ENCODE measurements at regions not wholly inside any gene's neighbourhood (a gene's known extent, or its start where the extent isn't known, plus 50 kb on each side); places are given as distances from the start of the nearest gene placed in this dataset.

DNA sequence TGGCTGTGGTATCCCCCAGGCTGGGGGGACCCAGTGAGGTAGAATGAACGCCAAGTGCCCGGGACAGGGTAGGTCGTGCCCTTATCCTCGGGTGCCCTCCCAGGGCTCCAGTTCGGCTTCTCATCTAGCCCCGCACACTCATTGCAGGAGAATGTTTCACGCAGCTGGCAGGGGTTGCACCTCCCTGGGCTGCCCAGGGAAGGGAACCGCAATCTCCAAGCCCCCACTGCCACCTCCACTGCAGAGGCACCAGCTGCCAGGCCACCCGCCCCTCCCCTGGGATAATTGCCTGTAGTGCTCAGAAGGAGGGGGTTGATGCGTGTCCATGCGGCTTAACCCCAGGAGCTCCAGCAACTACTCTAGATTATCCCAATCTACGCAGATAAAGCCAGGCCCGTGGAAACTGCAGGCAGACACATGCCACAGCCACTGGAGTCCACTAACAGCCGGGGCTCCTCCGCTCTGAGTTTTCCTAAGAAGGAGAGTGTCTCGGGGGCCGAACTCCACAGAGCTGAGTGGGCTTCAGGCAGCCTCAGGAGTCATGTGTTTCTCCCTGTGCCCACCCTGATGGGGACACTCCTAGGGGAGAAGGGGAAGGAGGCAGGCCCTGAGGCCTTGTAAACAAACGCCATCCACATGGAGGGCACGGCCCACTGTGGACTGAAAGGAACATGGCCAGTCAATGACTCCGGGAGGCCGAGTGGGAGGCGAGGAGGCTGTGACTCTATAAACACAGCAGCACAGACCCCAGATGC lies 137.2 kb upstream of the IQSEC1 start:
- DNase-seq: no peak

DNA sequence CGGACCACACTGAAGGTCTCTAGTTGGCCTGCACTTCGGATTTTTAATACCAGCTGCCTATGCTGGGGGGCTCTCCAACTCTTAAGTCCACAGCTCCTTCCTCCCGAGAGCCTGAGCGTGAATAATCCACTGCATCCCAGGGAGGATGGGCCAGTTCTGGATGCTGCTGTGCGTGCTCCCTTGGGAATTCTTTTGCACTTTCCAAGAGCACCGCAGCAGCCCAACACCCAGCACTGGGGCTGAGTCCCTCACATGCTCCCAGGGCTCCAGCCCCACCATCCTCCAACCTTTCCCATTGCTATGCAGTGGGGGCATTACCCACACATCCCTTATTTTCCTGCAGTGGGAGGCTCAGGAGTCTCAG lies 136.4 kb upstream of the IQSEC1 start:
- DNase-seq: no peak

DNA sequence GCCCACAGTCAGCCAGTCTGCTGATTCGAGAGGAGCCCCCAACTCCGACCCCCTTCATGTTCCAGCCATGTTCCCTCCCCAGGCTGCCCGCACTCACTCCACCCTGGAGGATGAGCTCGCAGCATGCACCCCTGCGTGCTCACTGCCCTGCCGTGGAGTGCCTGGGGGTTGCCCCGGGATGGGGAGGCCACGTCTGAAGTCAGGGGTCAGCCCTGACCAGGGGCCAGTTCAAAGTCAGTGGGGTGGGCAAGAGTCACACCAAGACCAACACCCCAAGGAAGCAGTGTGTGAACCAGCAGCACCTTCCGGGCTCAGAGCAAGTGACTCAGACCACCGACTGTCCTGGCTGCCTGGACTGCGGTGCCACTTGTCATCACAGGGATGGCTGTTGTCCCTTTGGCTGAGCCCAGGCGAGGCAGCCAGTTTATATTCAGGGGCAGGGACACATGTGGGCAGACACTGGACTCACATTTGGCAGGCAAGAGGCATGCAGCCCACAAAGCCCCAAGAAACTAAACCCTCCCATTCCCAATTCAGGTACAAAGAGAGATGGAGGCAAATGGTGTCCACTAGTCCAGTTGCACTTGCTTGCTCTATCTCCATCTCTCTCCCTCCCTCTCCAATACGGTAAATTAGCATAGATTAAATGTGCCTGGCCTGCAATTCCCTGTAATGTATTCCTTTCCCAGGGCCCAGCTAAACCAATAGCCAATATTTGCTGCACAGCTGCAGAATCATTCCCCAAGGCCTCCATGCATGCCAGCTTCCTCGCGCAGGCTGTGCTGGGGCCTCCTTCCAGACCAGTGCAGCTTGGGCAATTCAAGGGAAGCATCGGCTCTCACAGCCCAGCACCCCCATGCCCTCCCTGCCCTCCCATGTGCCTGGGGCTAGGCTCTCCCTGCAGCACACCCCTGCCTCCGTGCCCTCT lies 135.7 kb upstream of the IQSEC1 start:
- DNase-seq: no peak

DNA sequence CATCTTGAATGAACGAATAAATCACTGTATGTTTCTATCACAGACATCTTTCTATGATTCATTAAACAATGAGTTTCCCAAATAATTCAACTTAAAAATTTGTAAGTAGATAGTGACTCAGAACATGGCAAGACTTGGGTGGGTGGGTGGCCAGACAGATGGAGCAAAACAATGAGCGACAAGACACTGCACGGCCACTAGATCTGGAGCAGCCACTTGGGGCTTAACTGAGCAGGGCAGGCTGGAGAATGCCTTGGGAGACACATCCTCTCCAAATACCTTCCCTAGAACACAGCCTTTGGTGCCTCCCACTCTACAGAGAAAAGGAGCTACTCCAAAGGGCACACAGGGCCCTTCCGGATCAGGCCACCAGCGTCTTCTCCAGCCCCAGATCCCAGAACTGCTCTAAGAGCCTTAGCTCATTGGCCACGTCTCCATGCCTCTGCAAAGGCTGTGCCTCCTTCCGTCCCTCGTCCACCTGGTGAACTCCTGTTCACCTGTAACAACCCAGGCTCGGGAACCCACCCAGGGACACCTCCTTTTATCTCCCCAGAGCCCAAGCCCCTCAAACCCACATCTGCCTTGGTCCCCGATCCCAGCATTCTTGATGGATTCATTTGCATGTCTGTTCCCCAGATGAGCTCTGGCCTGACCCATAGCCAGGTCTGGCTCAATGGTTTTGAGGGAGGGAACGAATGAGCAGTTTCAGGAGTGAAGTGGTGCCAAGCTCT lies 134.9 kb upstream of the IQSEC1 start:
- DNase-seq: no peak

DNA sequence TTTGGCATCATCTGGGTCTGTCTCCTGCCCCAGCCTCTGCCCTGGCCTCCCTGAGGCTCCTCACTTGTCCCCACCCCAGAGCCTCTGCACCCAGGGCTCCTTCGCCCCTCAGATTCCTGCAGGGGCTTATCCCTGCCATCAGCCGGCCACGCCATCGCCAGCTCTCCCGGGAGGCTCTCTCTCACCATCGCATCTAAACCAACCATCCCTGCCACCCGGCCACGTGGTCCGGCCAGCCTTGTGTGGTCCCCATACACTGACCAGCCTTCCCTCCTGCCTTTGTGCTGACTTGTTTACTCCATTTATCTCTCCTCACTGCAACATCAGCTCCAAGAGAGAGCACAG lies 134.3 kb upstream of the IQSEC1 start:
- no peak for DNase-seq

DNA sequence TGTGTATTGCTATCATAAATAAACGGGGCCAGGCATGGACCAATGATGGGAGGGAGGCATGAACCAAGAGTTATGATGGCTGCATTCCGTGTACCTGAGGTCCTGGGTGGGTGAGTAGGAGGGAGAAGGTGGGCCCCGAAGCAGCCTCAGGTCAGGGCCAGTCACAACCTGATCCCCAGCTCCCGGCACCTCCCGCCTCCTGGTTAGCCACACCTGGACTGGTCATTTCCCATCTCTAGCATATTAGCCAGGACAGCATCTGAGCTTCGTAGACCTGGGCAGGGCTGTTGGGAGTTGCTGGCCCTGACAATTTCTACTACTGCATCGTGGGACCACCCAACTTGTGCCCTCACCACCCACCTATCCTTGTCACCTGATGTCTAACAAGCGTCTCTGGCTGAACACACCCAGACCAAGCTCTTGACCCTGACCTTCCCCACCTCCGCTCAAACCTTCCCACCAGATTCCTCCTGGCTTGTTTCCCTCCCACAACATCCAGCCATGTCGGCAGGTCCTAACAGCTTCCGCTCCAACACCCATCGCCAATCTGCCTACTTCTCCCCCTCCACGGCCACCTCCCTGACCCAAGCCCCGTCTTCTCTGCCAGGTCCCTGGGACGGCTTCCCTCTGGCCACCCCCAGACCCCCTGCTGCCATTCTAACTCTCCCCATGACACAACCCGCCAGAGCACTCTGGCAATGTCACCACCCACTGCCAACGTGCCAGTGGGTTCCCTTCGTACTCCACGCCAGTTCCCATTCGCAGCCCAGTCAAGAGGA lies 133.8 kb upstream of the IQSEC1 start:
- DNase-seq: no peak

DNA sequence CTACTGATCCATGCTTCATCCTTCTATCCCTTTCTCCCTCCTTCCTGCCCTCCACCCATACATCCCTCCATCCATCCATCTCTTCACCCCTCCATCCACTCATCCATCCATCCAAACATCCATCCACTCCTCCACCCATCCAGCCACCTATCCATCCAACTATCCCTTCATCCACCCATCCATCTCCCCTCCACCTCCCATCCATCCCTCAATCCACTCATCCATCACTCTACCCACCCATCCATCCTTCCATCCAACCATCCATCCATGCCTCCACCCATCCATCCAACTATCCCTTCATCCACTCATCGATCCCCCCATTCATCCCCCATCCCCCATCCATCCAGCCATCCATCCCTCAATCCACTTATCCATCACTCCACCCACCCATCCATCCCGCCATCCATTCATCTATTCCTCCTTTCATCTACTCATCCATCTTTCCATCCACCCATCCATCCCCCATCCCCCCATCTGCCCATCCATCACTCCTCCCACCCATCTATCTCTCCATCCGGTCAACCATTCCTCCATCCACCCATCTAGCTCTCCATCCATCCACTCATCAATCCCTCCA lies 132.4 kb upstream of the IQSEC1 start:
- no peak for DNase-seq

DNA sequence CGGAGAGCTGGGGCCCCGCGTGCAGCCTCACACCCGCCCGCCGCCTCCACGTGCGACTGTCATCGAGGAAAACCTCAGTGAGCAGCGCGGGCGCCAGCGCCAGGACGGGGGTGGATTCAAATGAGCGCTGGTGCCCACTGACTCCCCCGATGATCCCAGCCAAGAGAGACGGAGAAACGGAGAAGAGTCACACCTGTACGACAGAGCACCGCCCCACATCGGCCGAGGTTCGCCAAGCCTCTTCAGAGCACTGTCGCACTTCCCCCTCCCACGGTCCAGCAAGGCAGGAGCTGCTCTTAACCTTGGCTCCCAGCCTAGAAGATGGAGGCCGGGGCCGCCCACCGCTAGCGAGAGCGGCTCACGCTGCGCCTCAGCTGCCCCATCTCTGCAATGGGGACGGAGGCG lies 130.9 kb upstream of the IQSEC1 start:
- no peak for DNase-seq

DNA sequence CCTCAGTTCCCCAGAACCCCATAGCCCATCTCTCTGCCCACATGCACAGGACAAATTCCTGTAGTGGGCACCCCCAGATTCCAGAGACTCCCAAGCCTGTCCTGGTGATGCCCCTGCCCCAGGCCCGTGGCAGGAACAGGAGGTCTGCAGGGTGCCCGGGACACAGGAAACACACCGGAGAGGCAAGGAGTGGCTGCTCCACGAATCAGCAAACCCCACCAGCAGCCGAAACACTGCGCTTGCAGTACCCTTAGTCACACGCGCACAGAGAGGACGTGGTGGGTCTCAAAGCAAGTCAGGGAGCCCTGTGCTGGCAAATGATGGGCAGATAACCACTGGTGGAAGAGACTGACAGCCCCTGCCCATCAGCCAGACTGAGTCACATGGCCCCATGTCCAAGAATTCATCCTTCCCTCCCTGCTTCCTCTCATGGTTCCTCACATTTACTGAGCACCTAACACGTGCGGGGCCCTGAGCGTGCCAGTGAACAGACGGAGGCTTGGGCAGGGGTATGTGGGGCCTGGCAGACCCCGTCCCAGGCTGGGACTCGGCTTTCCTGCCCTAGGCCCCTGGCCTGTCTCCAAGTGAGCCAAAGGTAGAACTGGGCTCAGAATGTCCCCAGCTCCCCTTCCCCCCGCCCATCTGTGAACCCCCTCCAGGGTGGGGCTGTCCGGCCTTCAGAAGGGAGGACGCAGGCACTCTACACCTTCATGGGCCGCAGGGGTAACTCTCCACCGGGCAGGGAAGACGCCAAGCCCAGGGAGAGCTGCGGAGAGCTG lies 130.4 kb upstream of the IQSEC1 start:
- DNase-seq: no peak

DNA sequence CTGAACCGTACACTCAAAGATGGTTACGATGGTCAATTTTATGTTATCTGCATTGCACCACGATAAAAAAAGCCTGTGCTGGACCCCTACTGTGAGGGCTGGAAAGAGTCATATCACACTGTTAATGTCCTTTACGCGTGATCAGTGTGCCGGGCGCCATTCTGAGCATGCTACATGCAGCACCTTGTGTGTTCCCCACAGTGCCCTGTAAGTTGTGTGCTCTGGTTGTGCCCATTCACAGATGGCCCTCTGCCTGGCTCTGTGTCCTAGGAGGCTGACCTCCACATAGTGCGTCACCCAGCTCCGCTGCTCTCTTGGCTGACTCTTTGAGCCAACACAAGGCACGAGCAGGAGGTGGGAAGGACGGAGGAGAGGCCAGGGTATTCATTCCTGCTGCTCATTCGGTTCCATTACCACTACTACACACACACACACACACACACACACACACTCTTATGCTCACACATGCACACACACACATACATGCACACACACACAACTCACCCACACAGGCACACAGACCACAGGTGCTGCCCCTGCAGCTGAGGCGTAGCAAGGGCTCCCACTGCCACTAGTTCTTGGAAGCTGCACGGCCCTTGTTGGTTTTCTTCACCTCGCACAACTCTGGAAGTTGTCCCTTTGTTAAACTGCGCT lies 129.6 kb upstream of the IQSEC1 start:
- DNase-seq: no peak

DNA sequence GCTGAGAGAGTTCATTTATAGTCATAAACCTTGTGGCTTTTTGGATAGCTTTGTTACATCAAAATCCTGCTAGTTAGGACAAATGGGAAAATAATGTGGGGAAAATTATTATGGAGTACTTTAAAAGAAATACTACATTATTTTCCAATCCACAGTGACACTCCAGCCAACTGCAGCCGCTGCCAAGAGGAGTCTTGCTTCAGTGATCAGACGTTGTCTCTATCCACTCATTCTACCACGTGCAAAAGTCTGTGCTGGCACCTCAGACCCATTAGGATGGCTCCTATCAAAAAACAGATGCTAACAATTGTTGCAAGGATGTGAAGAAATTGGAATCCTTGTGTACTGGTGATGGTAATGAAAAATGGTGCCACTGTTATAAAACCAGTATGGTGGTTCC lies 128.6 kb upstream of the IQSEC1 start:
- no peak for DNase-seq

DNA sequence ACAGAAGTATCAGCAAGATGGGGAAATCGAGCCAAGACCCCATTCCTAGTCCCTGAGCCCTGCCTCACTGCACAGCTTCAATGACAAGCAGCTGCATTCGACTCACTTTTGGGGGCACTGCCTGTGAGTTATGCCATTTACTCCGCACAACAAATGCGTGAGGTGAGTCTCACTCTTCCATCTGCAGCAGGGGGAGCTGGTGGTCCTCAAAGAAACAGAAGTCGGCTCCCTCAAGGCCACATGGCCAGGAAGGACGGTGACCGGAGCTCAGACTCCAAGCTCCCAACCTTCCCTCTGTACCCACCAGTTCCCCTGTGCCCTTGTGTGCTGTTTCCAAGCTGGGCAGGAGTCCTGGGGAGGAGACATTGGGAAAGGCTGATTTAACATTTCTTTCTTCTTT lies 127.7 kb upstream of the IQSEC1 start:
- DNase-seq: no peak

DNA sequence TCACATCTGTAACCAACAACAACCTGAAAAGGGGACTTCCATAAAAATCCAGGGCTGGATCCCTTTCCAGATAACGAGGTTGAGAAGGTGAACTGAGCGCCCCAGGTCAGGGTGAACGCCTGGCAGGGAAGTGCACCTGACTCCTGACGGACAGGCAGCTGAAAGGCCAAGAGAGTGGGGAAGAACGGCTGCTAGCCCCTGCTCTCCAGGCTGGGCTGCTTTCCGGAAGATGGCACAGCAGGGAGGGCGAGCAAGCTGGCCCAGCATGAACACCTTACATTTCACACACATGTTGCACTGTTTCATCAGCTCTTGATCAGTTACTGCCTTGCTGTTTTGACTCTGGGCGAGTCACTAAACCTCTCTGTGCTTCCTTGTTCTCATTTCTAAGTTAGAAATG lies 127.2 kb upstream of the IQSEC1 start:
- no peak for DNase-seq

DNA sequence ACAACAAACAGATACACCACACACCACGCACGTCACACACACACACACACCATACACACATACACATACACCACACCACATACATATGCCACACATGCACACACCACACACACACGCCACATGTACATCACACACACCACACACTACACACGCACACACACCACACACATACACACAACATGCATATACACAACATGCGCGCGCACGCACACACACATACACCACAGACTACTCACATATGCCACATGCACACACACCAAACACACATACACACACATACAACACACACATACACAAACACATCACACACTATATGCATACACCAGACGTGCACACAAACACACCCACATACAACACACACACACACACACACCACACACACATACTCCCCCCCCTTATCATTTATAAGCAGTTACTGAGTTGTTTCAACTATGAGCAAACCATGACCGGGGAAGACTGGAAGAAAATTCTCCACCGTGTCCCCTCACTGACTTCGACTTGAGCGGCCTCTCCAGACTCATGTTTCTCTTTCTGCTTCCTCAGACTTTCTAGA lies 126.7 kb upstream of the IQSEC1 start:
- DNase-seq: no peak

DNA sequence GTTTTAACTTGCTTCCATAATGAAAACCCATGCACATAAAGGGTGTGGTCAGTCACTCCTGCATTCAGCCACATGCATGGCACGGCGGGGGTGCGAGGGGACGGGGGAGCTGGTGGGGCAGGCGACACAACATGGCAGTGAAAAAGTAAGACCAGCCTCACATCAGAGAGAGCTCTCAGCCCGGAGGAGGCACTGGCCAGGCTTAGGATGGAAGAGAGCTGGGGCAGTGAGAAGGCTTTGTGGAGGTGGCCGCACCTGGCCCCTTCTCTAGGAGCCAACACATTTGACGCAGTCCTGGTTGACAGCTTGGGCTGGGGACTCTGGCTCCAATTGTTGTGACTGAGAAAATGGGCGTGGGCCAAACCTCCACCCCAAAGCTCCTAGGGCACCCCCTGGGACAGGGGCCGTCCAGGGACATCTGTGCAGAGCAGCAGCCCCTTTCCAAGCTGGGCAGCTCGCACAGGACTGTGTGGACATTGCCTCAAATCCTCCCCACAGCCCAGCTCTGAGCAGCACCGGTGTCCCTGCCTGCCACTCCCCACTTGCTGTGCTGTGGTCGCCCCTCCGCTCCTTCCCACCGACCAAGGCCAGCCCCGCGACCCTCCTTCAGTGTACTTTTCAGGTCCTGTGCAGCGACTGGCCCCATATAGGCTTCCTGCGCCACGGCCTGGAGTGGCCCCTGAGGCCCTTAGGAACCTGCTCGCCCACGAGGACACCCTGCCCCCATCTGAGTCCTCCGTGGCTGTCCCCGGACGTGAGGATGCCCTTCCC lies 126.0 kb upstream of the IQSEC1 start:
- DNase-seq: no peak

DNA sequence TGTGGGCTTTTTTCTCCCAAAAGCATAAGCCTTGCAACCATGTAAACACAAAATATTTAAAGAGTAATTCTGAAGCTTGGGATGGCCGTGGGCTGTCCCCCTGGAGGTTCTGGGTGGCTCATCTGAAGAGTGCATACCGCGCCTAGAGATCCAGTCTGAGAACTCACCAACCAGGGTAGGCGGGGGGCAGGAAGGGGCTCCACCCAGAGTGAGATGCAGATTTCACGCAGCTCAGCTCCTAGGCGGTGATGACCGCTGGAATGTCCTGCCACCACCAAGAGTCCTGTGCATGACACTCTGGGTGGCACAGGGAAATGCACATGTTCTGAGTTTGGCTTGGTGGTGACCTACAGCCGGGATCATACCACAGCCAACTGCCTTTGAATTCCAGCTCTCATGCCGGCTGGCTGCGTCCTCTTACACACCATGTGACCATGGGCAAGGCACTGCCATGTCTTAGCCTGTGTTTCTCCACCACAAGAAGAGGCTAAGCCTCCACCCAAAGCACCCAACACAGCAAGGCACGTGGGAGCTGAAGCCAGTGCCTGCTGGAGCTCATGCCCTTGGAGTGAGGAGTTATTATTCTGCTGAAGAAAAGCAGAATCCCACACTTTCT lies 125.1 kb upstream of the IQSEC1 start:
- no peak for DNase-seq

DNA sequence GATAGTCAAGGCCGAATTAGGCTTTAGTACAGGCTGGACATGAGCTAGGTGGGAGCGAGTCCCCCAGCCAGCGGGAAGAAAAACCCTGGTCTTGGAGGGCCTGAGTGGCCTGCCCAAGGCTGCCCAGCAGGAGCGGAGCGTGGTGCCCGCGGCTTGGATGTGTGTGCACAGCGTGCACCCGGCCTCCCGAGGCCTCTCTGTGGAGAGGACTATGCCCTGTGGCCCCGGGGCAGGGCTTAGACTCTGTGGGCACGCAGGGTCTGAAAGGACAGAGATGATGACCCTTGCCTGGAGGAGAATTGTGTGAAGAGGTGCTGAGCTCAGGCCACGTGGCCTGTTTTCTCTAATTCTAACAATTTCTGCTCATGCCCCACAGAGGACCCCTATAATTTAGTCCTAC lies 124.6 kb upstream of the IQSEC1 start:
- DNase-seq: no peak

DNA sequence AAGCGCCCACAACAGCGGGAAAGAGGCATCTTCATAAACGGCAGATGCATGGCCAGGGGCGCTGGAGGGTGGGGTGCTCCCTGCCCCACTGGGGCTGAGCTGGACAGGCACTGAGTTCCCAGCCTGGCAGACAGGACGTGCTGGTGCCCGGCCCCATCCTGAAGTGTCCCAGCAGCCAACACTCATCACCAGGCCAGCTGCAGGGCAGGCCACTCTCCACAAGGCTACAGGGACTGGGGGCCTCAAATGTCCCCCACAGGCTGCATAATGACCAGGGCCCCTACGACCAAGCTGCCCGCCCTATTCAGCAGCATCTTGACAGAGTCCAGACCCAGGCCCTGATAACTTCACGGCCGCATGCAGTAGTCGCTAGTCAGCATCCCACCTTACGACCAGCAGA lies 124.1 kb upstream of the IQSEC1 start:
- no peak for DNase-seq

Data from hypothalamus (tissue), 51 donors.